ENCODE measurements at regions not wholly inside any gene's neighbourhood (a gene's known extent, or its start where the extent isn't known, plus 50 kb on each side); places are given as distances from the start of the nearest gene placed in this dataset.

GRCh38 chr4:117949621-117950020, 84.7 kb upstream of the NDST3 start:
- TF ChIP-seq CTCF (conservative IDR thresholded peaks at IDR 0.05; ENCODE audit: low read depth, low read length): no peak
- no peak for TF ChIP-seq EZH2phosphoT487 (IDR thresholded peaks at IDR 0.05; ENCODE audit: borderline replicate concordance, low read length)
- no peak for TF ChIP-seq EZH2 (IDR thresholded peaks at IDR 0.05; ENCODE audit: low read length, unreplicated experiment)

All from PC-3 (cell line).